ENCODE measurements at regions not wholly inside any gene's neighbourhood (a gene's known extent, or its start where the extent isn't known, plus 50 kb on each side); places are given as distances from the start of the nearest gene placed in this dataset.

- no peak for TF ChIP-seq CTCF (conservative IDR thresholded peaks at IDR 0.05; ENCODE audit: low read depth, low read length)
- H3K4me3 ChIP-seq (ENCODE audit: low read depth, low read length): no peak overlapping the region
- no peak for DNase-seq (ENCODE audit: low read depth)
Measured at GRCh38 chr18:77380695-77381094, 131.0 kb downstream of the GALR1 start.

GRCh38 chr18:77392321-77392720, 142.7 kb downstream of the GALR1 start:
- no peak overlapping the region for H3K4me3 ChIP-seq (ENCODE audit: low read depth, low read length)
- no peak for TF ChIP-seq CTCF (conservative IDR thresholded peaks at IDR 0.05; ENCODE audit: low read depth, low read length)
- DNase-seq (ENCODE audit: low read depth): no peak

GRCh38 chr18:77393519-77393918, 143.9 kb downstream of the GALR1 start:
- DNase-seq (ENCODE audit: low read depth): no peak
- H3K4me3 ChIP-seq (ENCODE audit: low read depth, low read length): no peak overlapping the region
- no peak for TF ChIP-seq CTCF (conservative IDR thresholded peaks at IDR 0.05; ENCODE audit: low read depth, low read length)

DNA sequence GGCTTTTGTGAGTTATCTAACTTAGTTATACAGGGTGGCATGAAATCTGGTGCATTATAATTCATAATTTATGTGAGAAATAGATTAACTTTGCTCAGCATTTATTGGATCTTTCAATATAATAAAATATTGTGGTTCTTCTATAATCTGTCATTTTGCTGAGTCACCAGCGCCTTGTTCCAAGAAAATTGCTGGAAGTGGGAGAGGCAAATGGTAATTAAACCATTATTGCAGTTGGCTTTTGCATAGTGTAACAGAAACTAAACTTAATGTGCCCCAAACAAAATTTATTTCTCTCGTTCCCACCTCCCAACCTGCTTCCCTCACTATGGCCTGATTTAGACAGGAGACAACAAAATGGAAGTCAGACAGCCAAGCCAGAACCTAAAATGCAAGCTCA, 146.3 kb downstream of the GALR1 start:
- H3K4me3 ChIP-seq (ENCODE audit: low read depth, low read length): no peak overlapping the region
- no peak for TF ChIP-seq CTCF (conservative IDR thresholded peaks at IDR 0.05; ENCODE audit: low read depth, low read length)
- DNase-seq (ENCODE audit: low read depth): no peak

DNA sequence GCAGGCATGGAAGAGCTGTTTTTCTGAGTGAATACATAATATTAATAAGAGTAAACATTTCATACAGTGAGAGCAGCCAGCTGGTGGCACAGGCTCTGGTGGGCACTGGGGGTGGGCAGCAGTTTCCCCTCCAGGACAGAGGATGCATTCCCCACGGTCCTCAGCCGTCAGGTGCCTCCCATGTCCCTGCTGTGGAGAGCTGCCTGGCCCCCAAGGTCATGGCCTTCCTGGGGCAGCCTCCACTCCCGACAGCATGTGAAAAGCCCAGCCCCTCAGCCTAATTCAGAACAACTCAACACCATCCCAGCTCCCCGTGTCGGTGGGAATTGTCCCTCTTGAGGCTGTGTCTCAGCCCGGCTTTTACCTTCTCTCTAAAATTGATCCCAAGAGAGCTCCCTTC, 147.4 kb downstream of the GALR1 start:
- no peak overlapping the region for H3K4me3 ChIP-seq (ENCODE audit: low read depth, low read length)
- no peak for DNase-seq (ENCODE audit: low read depth)
- TF ChIP-seq CTCF (conservative IDR thresholded peaks at IDR 0.05; ENCODE audit: low read depth, low read length): no peak

- no peak overlapping the region for H3K4me3 ChIP-seq (ENCODE audit: low read depth, low read length)
- no peak for DNase-seq (ENCODE audit: low read depth)
- no peak for TF ChIP-seq CTCF (conservative IDR thresholded peaks at IDR 0.05; ENCODE audit: low read depth, low read length)
Measured at GRCh38 chr18:77397617-77398016, 148.0 kb downstream of the GALR1 start.

DNA sequence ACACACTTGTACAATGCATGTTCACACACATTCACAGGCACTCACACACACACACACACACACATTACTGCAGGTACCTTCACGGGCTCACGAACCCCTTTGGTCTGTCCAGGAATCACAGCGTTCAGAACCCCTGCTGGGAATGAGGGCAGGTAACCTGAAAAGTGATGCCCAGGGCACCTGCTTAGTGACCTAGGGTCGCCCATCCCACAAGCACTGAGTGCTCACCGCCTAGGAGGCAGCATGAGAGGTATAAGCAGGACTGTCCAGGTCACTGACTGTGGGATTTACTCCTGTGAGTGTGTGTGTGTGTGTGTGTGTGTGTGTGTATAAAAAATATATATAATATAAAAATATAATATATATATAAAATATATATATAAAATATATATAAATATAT, 150.9 kb downstream of the GALR1 start:
- TF ChIP-seq CTCF (conservative IDR thresholded peaks at IDR 0.05; ENCODE audit: low read depth, low read length): no peak
- DNase-seq (ENCODE audit: low read depth): no peak
- no peak overlapping the region for H3K4me3 ChIP-seq (ENCODE audit: low read depth, low read length)
